ENCODE measurements at regions not wholly inside any gene's neighbourhood (a gene's known extent, or its start where the extent isn't known, plus 50 kb on each side); places are given as distances from the start of the nearest gene placed in this dataset.

- no peak overlapping the region for H3K27ac ChIP-seq
- H3K4me3 ChIP-seq, result no peak overlapping the region
- TF ChIP-seq, protein P1, sequence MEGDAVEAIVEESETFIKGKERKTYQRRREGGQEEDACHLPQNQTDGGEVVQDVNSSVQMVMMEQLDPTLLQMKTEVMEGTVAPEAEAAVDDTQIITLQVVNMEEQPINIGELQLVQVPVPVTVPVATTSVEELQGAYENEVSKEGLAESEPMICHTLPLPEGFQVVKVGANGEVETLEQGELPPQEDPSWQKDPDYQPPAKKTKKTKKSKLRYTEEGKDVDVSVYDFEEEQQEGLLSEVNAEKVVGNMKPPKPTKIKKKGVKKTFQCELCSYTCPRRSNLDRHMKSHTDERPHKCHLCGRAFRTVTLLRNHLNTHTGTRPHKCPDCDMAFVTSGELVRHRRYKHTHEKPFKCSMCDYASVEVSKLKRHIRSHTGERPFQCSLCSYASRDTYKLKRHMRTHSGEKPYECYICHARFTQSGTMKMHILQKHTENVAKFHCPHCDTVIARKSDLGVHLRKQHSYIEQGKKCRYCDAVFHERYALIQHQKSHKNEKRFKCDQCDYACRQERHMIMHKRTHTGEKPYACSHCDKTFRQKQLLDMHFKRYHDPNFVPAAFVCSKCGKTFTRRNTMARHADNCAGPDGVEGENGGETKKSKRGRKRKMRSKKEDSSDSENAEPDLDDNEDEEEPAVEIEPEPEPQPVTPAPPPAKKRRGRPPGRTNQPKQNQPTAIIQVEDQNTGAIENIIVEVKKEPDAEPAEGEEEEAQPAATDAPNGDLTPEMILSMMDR (IDR thresholded peaks at IDR 0.05), result no peak
- no peak for DNase-seq (ENCODE audit: low spot score)
Observed at GRCh38 chr7:156560696-156561095, 79.9 kb upstream of the RNF32 start.

DNA sequence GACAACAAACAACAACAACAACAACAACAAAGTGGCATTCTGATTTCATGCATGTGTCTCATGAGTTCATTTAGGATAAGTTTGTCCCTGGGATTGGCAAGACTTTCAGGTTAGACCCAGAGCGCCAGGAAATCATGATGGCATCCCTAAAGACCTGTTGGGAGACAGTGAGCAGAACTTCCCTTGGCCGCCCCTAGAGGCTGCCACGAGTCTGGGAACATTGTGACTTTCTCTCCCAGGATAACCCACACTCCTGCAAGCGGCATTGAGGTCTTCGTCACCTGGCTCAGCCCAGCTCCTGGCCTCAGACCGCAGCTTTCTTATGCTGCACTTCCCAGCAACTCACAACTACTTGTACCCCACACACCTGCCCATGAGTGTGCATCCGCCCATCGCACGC, 80.5 kb upstream of the RNF32 start:
- no peak for DNase-seq (ENCODE audit: low spot score)
- TF ChIP-seq, protein P1 (IDR thresholded peaks at IDR 0.05), result no peak
- no peak overlapping the region for H3K27ac ChIP-seq
- no peak overlapping the region for H3K4me3 ChIP-seq

DNA sequence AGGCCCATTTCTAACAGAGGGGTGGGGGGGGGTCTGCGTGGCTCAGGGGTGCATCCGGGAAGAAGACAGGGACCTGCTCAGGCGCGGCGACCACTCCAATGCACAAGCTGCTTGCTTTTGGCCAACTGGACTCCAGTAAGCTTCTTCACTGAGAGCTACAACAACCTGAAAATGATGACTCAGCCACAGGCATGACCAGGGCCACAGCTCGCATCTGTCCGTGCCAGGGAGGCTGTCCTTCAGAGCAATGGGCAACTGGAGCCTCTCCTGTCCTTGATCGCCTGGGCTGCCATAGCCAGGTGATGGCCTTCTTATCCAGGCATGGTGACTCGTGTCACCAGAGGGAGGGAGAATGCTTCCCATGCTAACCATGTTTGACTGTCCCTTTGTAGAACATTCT, 81.6 kb upstream of the RNF32 start:
- TF ChIP-seq, protein P1 (IDR thresholded peaks at IDR 0.05), result no peak
- H3K27ac ChIP-seq, result no peak overlapping the region
- no peak for DNase-seq (ENCODE audit: low spot score)

DNA sequence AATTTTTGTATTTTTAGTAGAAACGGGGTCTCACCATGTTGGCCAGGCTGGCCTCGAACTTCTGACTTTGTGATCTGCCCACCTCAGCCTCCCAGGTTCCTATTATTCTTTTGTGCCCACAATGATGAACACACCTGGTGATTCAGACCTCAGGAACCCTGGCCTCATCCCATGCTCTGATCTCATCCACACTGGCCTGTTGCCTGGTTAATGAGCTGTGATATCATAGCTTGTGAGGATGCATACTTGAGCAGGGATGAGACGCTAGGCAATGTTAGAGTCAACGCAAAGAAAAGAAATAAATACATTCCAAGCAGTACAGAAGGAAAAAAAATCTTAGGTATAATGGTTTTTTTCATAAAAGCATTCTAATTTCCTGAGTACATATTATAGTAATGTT, 82.4 kb upstream of the RNF32 start:
- TF ChIP-seq, protein P1 (IDR thresholded peaks at IDR 0.05), result no peak
- no peak overlapping the region for H3K27ac ChIP-seq
- no peak for DNase-seq (ENCODE audit: low spot score)
- H3K4me3 ChIP-seq, result no peak overlapping the region

More for the DNA sequence above, 81.6 kb upstream of the RNF32 start:
- H3K4me3 ChIP-seq, result no peak overlapping the region

GRCh38 chr7:156556083-156556482, 84.5 kb upstream of the RNF32 start:
- TF ChIP-seq, protein P1 (IDR thresholded peaks at IDR 0.05), result no peak

GRCh38 chr7:156554488-156554887, 86.1 kb upstream of the RNF32 start:
- DNase-seq (ENCODE audit: low spot score), result no peak
- H3K27ac ChIP-seq, result no peak overlapping the region
- no peak overlapping the region for H3K4me3 ChIP-seq
- TF ChIP-seq, protein P1 (IDR thresholded peaks at IDR 0.05), result no peak

More at GRCh38 chr7:156556083-156556482, 84.5 kb upstream of the RNF32 start:
- no peak overlapping the region for H3K27ac ChIP-seq
- no peak for DNase-seq (ENCODE audit: low spot score)
- H3K4me3 ChIP-seq, result no peak overlapping the region

DNA sequence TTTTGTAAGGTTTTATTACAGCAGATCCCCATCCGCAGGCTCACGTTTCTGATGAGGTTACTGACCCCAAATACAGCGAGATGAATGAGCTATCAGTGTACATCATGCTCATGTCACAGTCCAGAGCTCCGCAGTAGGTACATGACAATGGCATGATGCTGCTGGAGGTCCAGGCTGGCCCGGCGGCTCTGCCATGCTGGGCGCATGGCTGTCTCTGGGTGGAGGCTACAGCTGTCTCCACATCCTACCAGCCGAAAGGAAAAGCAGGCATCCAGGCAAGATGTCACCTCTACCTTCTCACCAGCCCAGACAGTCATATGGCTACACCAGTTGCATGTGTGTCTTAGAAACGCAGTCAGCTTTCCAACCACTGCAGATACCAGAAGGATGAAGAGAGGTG, 90.9 kb upstream of the RNF32 start:
- Histone ChIP-seq H3K4me3 (no peak overlapping the region), H3K27ac (no peak overlapping the region)
- DNase-seq (ENCODE audit: low spot score), result no peak
- TF ChIP-seq, protein P1 (IDR thresholded peaks at IDR 0.05), result no peak

Measured in coronary artery (tissue), 2 donors.